A549 (cell line): ENCODE measurements at regions not wholly inside any gene's neighbourhood (a gene's known extent, or its start where the extent isn't known, plus 50 kb on each side); places are given as distances from the start of the nearest gene placed in this dataset.

Source experiments
- ATAC-seq, 2 experiments: fragments of 200-7000 bp in 1 of 2; fragments of >200 bp in 1 of 2; cut with Nextera tagmentation in 1 of 2; cut with Tn5 transposase in 1 of 2; 3 replicates each; pipeline versions ENCODE4 v1.8.0 to v1.9.1; 2018 to 2020; ENCODE audit warnings: mild to moderate bottlenecking in 1 of 2, moderate library complexity in 1 of 2
- CTCF ChIA-PET: fragments of 300-600 bp; sonication (Branson Sonifier 250); formaldehyde crosslinking; extraction: SDS; loops from one replicate; lab custom pipeline; 2021; ENCODE audit warnings: antibody characterized with exemption, inconsistent platforms; lab: Yijun Ruan, JAX
- POLR2A ChIA-PET: fragments of 350-600 bp; formaldehyde crosslinking; extraction: SDS; loops from one replicate; lab custom pipeline; 2021; ENCODE audit warnings: antibody characterized with exemption, inconsistent platforms; lab: Yijun Ruan, JAX
- DNase-seq, 2 experiments: peaks; one replicate each; pipeline versions ENCODE4 v3.0.0 to v3.0.0-alpha.2; 2011 to 2016; ENCODE audit warnings: low read depth in 1 of 2, low spot score in 1 of 2
- FAIRE-seq: peaks from 2 replicates; lab custom pipeline; 2011; peaks lifted over from hg19 to GRCh38; lab: Jason Lieb, UNC
- H3K27ac ChIP-seq, 2 experiments: fragments of >200 bp; sonication (Bioruptor Twin); formaldehyde crosslinking; 3 replicates each; pipeline ENCODE4 v1.5.1; 2016 to 2017
- H3K4me1 ChIP-seq: fragments of >200 bp; sonication (Bioruptor Twin); formaldehyde crosslinking; 3 replicates; pipeline ENCODE4 v1.6.1; 2016
- H3K4me2 ChIP-seq: fragments of >200 bp; sonication (Bioruptor Twin); formaldehyde crosslinking; 3 replicates; pipeline ENCODE4 v1.6.1; 2016
- H3K4me3 ChIP-seq: fragments of >200 bp; sonication (Bioruptor Twin); formaldehyde crosslinking; 3 replicates; pipeline ENCODE4 v1.5.1; 2016
- H3K9me3 ChIP-seq: fragments of >200 bp; sonication (Bioruptor Twin); formaldehyde crosslinking; 3 replicates; pipeline ENCODE4 v1.6.1; 2016
- CBX2 ChIP-seq: fragments of 200-600 bp; sonication (generic); IDR thresholded peaks from 2 replicates; pipeline ENCODE4 v1.6.1; 2016; ENCODE audit warnings: low read depth, mild to moderate bottlenecking, borderline replicate concordance
- CHD2 ChIP-seq: fragments of 150-350 bp; IDR thresholded peaks from 2 replicates; pipeline ENCODE4 v1.6.1; 2014; ENCODE audit warnings: low read length; ENCODE audit not compliant: partially characterized antibody
- E2F6 ChIP-seq: IDR thresholded peaks from 2 replicates; pipeline ENCODE4 v1.6.1; 2012; ENCODE audit warnings: low read depth, borderline replicate concordance
- EHF ChIP-seq: fragments of 250-450 bp; sonication (Bioruptor Pico); IDR thresholded peaks from 2 replicates; pipeline ENCODE4 v1.5.0; 2020; ENCODE audit warnings: mild to moderate bottlenecking
- EP300 ChIP-seq, 2 experiments: fragments of >200 bp; sonication (Bioruptor Twin); formaldehyde crosslinking; IDR thresholded peaks; 2 replicates in 1 of 2; 3 replicates in 1 of 2; pipeline ENCODE4 v1.6.1; 2016 to 2017
- FOSB ChIP-seq: fragments of 250-450 bp; sonication (Bioruptor Pico); IDR thresholded peaks from 2 replicates; pipeline ENCODE4 v1.5.0; 2020; ENCODE audit warnings: mild to moderate bottlenecking, moderate library complexity
- FOSL2 ChIP-seq, 2 experiments: fragments of 450-650 bp in 1 of 2; fragments of >200 bp in 1 of 2; sonication (Bioruptor Twin) in 1 of 2; formaldehyde crosslinking; IDR thresholded peaks; 2 replicates each; pipeline versions ENCODE4 v1.5.0 to v1.6.1; 2016 to 2020; ENCODE audit warnings: mild to moderate bottlenecking in 1 of 2, moderate library complexity in 1 of 2
- FOXS1 ChIP-seq: fragments of 250-450 bp; sonication (Bioruptor Pico); IDR thresholded peaks from 2 replicates; pipeline ENCODE4 v1.5.0; 2020; ENCODE audit warnings: mild to moderate bottlenecking, moderate library complexity
- GATA3 ChIP-seq: IDR thresholded peaks from 2 replicates; pipeline ENCODE4 v1.6.1; 2012; ENCODE audit warnings: borderline replicate concordance
- HOXB13 ChIP-seq: fragments of 250-450 bp; sonication (Bioruptor Pico); IDR thresholded peaks from 2 replicates; pipeline ENCODE4 v1.5.0; 2020; ENCODE audit warnings: low read depth, mild to moderate bottlenecking, moderate library complexity
- JUN ChIP-seq, 2 experiments: fragments of >200 bp; sonication (Bioruptor Twin); formaldehyde crosslinking; IDR thresholded peaks; 2 replicates in 1 of 2; 3 replicates in 1 of 2; pipeline ENCODE4 v1.6.1; 2016 to 2017
- JUNB ChIP-seq: fragments of >200 bp; sonication (Bioruptor Twin); formaldehyde crosslinking; IDR thresholded peaks from 2 replicates; pipeline ENCODE4 v1.6.1; 2016
- KDM5A ChIP-seq: fragments of 200-600 bp; sonication (generic); IDR thresholded peaks from 2 replicates; pipeline ENCODE4 v1.6.1; 2016; ENCODE audit warnings: antibody characterized with exemption, mild to moderate bottlenecking
- MAFK ChIP-seq: fragments of 450-650 bp; IDR thresholded peaks from 2 replicates; pipeline ENCODE4 v1.6.1; 2014; ENCODE audit not compliant: partially characterized antibody
- MAZ ChIP-seq: fragments of 150-350 bp; IDR thresholded peaks from 2 replicates; pipeline ENCODE4 v1.6.1; 2014; ENCODE audit warnings: antibody characterized with exemption, low read depth, low read length, borderline replicate concordance
- MYC ChIP-seq: IDR thresholded peaks from 2 replicates; pipeline ENCODE4 v1.6.1; 2012; ENCODE audit warnings: mild to moderate bottlenecking, inconsistent platforms, low read length, improper control_type of control experiment, borderline replicate concordance
- NR3C1 ChIP-seq: fragments of >200 bp; sonication (Bioruptor Twin); formaldehyde crosslinking; IDR thresholded peaks from 3 replicates; pipeline ENCODE4 v1.6.1; 2017
- RAD21 ChIP-seq, 2 experiments: fragments of >200 bp in 1 of 2; sonication (Bioruptor Twin) in 1 of 2; formaldehyde crosslinking in 1 of 2; IDR thresholded peaks in 1 of 2; conservative IDR thresholded peaks in 1 of 2; 2 replicates in 1 of 2; 3 replicates in 1 of 2; pipeline ENCODE4 v1.6.1; 2012 to 2018; ENCODE audit warnings: inconsistent platforms in 1 of 2
- RCOR1 ChIP-seq: fragments of 150-350 bp; IDR thresholded peaks from 2 replicates; pipeline ENCODE4 v1.6.1; 2014; ENCODE audit warnings: antibody characterized with exemption, low read length, low read depth
- RNF2 ChIP-seq: fragments of 200-600 bp; sonication (generic); IDR thresholded peaks from 2 replicates; pipeline ENCODE4 v1.6.1; 2016; ENCODE audit warnings: low read depth, mild to moderate bottlenecking, antibody characterized with exemption, moderate library complexity, borderline replicate concordance
- USF2 ChIP-seq: fragments of 450-650 bp; IDR thresholded peaks from 2 replicates; pipeline ENCODE4 v1.6.1; 2014; ENCODE audit warnings: antibody characterized with exemption
- WGBS: methylation state at CpG from one replicate; pipeline ENCODE4 v1.1.6; 2017; ENCODE audit errors: missing lambda C conversion rate; 5-methylcytosine and 5-hydroxymethylcytosine counted together
- TF ChIP-seq, protein P1 (sequence below): fragments of >200 bp; sonication (Bioruptor Twin); formaldehyde crosslinking; IDR thresholded peaks from 3 replicates; pipeline ENCODE4 v1.6.1; 2016
- TF ChIP-seq, protein P2 (sequence below): fragments of 200-600 bp; sonication (generic); IDR thresholded peaks from 2 replicates; pipeline ENCODE4 v1.6.1; 2016; ENCODE audit warnings: antibody characterized with exemption, mild to moderate bottlenecking, moderate library complexity
- TF ChIP-seq, protein P3 (sequence below): fragments of >200 bp; sonication (Bioruptor Twin); formaldehyde crosslinking; IDR thresholded peaks from 2 replicates; pipeline ENCODE4 v1.6.1; 2016

DNA sequence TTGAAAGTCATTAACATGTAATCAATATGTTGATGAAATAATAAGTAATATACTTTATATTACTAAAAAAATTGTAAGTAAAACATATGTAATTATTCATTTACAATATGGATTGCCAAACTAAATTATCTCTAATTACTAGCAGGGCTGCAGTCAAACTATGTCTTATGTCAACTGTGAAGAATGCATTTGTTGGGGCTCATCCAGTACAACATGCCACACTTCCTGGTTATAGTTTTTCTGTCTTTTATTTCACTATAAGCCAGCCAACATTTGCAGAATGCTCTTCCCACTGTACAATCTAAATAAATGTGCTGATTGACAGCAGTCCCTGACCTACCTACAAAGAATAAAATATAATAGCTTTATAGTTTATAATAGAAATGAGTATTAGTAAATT is 975.4 kb upstream of the NDST4 start:
- no peaks in the 10 kb centered on the region for H3K9me3 ChIP-seq
- CTCF ChIA-PET: no interaction called here
- ATAC-seq (no peak), FAIRE-seq (no peak), DNase-seq (no peak)
- no peak overlapping the region for H3K27ac ChIP-seq
- H3K4me2 ChIP-seq: no peak overlapping the region
- no peaks in the 10 kb centered on the region for H3K4me1 ChIP-seq
- TF ChIP-seq RCOR1 (no peak), RAD21 (conservative IDR thresholded peaks at IDR 0.05 in 1 of 2, IDR thresholded peaks at IDR 0.05 in 1 of 2) (no peak), FOSL2 (IDR thresholded peaks at IDR 0.05) (no peak), FOSL2 (CRISPR knock-in tag; IDR thresholded peaks at IDR 0.05) (no peak)
- TF ChIP-seq, protein P1, sequence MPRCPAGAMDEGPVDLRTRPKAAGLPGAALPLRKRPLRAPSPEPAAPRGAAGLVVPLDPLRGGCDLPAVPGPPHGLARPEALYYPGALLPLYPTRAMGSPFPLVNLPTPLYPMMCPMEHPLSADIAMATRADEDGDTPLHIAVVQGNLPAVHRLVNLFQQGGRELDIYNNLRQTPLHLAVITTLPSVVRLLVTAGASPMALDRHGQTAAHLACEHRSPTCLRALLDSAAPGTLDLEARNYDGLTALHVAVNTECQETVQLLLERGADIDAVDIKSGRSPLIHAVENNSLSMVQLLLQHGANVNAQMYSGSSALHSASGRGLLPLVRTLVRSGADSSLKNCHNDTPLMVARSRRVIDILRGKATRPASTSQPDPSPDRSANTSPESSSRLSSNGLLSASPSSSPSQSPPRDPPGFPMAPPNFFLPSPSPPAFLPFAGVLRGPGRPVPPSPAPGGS: no peak
- TF ChIP-seq, protein P2, sequence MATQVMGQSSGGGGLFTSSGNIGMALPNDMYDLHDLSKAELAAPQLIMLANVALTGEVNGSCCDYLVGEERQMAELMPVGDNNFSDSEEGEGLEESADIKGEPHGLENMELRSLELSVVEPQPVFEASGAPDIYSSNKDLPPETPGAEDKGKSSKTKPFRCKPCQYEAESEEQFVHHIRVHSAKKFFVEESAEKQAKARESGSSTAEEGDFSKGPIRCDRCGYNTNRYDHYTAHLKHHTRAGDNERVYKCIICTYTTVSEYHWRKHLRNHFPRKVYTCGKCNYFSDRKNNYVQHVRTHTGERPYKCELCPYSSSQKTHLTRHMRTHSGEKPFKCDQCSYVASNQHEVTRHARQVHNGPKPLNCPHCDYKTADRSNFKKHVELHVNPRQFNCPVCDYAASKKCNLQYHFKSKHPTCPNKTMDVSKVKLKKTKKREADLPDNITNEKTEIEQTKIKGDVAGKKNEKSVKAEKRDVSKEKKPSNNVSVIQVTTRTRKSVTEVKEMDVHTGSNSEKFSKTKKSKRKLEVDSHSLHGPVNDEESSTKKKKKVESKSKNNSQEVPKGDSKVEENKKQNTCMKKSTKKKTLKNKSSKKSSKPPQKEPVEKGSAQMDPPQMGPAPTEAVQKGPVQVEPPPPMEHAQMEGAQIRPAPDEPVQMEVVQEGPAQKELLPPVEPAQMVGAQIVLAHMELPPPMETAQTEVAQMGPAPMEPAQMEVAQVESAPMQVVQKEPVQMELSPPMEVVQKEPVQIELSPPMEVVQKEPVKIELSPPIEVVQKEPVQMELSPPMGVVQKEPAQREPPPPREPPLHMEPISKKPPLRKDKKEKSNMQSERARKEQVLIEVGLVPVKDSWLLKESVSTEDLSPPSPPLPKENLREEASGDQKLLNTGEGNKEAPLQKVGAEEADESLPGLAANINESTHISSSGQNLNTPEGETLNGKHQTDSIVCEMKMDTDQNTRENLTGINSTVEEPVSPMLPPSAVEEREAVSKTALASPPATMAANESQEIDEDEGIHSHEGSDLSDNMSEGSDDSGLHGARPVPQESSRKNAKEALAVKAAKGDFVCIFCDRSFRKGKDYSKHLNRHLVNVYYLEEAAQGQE: no peak
- POLR2A ChIA-PET: no interaction called here
- H3K4me3 ChIP-seq: no peak overlapping the region

- ChIA-PET POLR2A (no interaction called here), CTCF (no interaction called here)
- no peak for FAIRE-seq
- no peak overlapping the region for H3K4me2 ChIP-seq
- H3K4me3 ChIP-seq: no peak overlapping the region
- H3K9me3 ChIP-seq: no peaks in the 10 kb centered on the region
- no peak for ATAC-seq
- WGBS: 33% methylated on average over 5 of the region's 5 CpGs
- no peak for DNase-seq
- TF ChIP-seq MAZ: no peak
- TF ChIP-seq HOXB13 (CRISPR knock-in tag): no peak
- TF ChIP-seq RNF2: no peak
- TF ChIP-seq KDM5A: no peak
- no peak for TF ChIP-seq FOXS1
- TF ChIP-seq FOSB (CRISPR knock-in tag): no peak
- no peak for TF ChIP-seq JUNB
- no peak for TF ChIP-seq JUN (IDR thresholded peaks at IDR 0.05)
- no peak for TF ChIP-seq GATA3
- TF ChIP-seq E2F6: no peak
- no peak for TF ChIP-seq CHD2
- no peak for TF ChIP-seq USF2
- TF ChIP-seq MAFK: no peak
- no peak for TF ChIP-seq MYC
- no peak for TF ChIP-seq NR3C1
- no peak for TF ChIP-seq CBX2
- TF ChIP-seq EP300 (IDR thresholded peaks at IDR 0.05): no peak
- TF ChIP-seq, protein P2: no peak
- TF ChIP-seq EHF (CRISPR knock-in tag): no peak
- TF ChIP-seq, protein P3, sequence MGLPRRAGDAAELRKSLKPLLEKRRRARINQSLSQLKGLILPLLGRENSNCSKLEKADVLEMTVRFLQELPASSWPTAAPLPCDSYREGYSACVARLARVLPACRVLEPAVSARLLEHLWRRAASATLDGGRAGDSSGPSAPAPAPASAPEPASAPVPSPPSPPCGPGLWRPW: no peak
- H3K4me1 ChIP-seq: no peaks in the 10 kb centered on the region
- no peak overlapping the region for H3K27ac ChIP-seq
These were observed 969.5 kb upstream of the NDST4 start for GRCh38 chr4:116082808-116083366.
